NT2/D1 (cell line): ENCODE measurements at regions not wholly inside any gene's neighbourhood (a gene's known extent, or its start where the extent isn't known, plus 50 kb on each side); places are given as distances from the start of the nearest gene placed in this dataset.

Experiments used
- YY1 ChIP-seq: IDR thresholded peaks from 2 replicates; pipeline ENCODE4 v1.6.1; 2011; ENCODE audit not compliant: insufficient read length, insufficient read depth
- ZNF274 ChIP-seq: IDR thresholded peaks from 2 replicates; pipeline ENCODE4 v1.6.1; 2011; ENCODE audit warnings: mild to moderate bottlenecking, low read depth, low read length

DNA sequence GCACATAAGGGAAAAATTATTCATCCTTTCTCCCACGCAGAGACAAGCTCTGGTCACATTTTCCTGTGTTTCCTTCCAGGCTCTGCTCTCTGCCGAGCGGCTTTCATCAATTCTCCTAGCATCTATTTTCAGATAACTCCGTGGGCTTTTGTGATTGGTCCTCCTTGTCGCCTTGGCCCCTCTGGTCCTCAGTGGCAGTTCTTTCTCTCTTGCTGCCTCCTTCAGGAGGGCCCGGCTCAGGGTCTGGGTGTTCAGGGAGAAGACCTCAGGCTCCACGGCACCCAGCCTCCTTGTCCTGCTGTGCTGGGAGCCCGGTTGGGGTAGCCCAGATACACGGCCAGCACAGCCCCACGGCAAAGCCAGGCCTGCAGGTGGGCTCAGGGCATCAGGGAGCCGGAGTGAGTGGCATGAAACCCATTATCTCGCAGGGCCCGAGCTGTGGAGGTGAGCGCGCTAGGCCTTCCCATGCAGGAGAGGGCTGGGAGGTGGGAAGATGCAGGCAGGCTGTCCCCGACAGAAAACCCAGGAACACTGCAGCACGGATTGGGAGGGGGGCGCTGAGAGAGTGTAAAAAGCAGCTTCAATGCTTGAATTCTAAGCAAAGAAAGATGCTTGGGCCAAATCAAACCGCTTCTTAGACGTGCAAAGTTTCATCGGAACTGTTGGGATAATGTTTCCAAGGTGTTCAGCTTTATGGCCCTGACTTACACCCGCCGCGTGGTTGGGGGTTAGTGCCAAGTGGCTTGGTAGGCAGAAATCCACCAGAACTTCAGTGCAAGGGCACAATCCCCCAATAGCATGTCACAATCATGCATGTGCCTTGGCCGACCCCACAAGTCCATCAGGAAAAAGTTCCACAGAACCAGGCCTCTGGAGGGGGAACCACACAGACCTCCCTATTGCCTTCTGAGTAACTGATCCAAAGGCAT is 81.9 kb upstream of the WNT7B start:
- no peak for TF ChIP-seq YY1
- no peak for TF ChIP-seq ZNF274
